HG03095 (cell line): ENCODE measurements at regions not wholly inside any gene's neighbourhood (a gene's known extent, or its start where the extent isn't known, plus 50 kb on each side); places are given as distances from the start of the nearest gene placed in this dataset.

Experiments
- ATAC-seq: cut with Tn5 transposase; IDR thresholded peaks from one replicate; pipeline ENCODE4 v1.9.1; 2021; ENCODE audit warnings: moderate library complexity; ENCODE audit not compliant: unreplicated experiment

DNA sequence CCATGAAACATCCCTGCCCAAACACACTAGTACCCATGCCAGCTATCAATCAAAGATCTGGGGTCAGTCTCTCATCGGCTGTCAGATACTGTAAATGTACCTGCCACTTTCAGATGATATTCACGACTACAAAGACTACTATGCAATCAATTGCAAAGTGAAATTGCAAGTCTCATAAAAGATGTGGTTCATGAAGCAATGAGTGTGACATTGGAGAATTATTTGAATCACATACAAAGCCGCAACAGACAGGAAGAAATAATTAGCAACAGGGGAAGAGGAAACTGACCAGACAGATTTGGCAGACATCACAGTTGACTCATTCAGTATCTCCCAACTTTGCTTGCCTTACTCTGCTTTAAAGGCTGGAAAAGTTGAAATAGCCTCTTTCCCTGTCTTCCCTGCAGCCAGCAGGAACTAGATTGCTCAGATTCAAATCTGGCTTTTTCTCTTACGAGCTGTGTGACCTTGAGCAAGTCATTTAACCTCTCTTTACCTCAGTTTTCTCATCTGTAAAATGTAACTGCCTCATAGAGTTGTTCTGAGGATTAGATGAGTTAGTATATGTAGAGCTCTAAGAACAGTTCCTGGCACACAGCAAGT, 95.7 kb upstream of the C3orf80 start:
- peak; percentile 48 for ATAC-seq

DNA sequence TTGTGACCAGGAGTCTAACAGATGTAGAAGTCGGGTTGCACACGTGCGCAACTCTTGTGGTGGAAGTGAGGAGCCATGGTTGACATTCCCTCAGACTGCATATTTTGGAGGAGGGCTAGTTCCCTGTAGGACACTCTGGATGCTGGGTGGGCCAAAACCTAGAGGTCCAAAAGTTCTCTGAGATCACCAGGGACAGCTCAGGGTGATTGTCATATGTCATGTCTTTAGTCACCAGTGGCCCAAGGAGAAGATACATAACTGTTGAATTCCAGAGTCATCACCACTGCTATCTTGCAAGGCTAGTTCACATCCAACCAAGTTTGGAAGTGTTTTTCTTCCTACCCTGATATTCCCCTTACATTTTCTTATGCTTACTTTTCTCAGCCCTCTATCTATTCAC, 95.2 kb upstream of the C3orf80 start:
- ATAC-seq, result no peak

DNA sequence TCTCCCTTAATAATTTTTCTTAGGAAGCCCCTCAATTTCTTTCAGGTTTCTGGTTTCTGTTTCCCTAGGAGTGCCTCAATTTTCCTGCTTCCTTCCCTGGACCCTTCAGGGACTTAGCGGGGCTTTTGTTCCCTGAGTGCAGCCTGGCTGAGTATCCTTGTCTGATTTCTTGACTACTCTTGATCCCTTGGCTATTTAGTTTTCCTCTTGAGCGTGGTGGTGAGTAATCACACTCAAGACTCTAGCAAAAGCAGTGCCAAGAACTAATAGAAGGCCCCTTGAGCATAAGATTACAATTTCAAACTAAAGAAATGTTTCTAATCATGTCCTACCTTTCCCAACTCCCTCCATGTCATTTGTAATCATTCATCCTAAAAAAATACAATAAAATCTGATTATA, 94.3 kb upstream of the C3orf80 start:
- ATAC-seq, result no peak

DNA sequence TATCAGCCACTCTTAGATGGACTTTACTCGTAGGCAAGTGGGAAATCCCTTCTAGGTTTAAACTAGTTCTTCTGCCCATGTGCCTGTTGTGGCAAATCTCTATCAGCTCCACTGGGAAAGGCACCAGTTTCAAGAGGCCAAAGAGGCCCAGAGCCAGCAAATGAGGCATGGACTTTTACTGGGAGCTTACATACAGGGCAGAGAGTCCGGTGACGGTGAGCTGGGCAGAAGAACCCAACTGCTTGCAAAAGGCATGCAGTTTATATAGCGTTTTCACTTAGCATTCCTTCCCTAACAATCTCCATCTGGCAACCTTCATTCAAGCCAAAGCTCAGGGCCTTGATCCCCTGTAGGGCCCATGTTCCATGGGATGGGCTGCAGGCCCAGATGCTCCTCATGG, 93.0 kb upstream of the C3orf80 start:
- ATAC-seq, result no peak

DNA sequence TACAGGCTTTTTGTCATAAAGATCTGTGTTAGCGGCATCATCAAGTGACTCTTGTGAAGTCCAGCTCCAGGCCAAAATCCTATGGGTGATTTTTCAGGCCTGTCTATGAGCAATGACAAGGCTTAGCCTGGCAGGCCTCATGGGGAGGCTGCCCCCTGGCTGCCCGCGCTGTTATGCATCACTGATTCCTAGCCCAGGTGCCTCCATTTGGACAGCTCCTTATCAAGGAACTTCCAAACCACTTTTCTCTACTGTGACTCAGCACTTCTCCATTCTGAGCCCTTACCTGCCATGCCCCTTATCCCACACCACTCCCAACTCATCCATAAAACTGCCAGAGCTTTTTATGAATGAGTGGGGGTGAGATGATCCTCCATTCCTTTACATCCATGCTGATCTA, 91.5 kb upstream of the C3orf80 start:
- ATAC-seq, result no peak

DNA sequence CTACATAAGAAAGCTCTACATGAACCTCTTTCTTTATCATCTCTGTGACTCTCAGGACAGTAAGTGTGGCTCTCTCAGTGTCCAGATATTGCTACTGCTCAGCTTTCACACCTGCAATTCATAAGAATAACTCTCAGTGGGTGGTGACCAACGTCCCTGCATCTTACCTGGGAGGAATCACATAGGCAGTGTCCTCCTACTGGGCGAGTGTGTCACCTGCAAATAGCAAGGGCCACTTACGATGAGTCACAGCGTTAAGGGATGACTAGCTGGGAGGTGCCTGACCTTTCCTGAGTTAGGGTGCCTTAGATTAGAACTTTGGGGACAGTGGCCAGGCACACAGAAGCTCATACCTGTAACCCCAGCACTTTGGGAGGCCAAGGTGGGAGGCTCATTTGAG, 90.8 kb upstream of the C3orf80 start:
- no peak for ATAC-seq

DNA sequence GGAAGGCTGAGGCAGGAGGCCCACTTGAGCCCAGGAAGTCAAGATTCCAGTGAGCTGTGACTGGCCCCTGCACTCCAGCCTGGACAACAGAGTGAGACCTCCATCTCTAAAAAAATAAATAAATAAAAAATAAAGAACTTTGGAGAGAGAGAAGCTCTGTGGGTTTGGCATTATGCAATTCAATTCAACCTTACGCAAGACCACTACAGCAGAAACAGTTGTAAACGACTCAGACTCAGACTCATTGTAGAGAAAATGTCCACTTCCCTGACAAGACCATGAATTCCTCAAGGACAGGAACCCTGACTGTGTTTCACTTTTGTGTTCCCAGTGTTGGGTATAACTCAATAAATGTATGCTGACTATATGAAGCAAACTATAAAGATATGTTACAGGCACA, 90.3 kb upstream of the C3orf80 start:
- ATAC-seq, result no peak

DNA sequence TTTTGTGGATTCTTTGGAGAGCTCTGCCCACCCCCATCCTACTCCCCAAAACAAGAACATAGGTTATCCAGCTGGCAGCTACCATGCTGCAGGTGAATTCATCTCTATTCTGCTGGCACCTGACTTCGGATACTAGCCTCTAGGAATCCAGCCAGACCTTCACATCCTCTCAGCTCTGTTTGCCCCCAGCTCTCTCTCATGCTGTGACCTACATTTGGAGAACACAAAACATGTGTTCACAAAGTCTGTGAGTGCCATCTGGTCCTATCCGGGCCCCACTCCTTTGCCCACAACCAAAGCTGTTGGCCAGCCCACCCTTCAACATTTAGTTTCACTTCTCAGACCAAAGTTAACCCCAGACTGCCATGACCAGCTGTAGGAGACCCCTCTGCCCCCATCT, 89.4 kb upstream of the C3orf80 start:
- no peak for ATAC-seq

DNA sequence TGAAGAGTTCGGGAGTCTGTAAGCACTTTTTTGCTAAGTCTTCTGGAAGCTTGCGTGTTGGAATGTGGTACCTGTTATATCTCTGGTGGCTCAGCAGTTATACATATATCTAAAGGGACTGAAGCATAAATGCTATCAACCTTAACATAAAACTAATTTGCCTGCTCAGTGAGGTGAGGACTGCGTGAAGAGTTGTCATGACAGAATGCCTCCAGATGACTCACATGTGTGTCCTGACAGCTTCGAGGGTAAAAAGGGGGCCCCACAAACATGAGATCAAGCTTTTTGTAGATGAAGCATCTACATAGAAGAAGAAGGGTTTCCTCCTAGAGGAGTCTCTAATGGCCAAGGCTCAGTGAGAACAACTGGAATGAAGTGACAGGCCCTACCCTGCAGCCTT, 88.8 kb upstream of the C3orf80 start:
- ATAC-seq, result no peak

DNA sequence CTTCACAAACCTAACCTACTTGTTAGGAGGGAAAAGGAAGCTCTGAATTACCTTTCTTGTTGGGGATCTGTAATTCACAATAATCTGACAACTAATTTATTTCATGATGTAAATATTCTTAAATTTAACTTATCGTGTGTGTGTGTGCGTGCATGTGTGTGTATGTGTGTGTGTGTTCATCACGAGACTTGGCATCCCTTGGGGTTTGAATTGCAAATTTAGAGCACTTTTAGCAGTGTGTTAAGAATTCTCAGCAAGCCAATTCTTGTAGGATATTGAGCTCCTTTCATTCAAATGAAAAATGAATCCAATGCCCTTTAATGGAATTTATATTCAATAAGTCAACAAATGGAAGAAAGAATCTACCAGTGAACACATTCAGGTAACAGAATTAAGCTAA, 85.9 kb upstream of the C3orf80 start:
- ATAC-seq, result no peak

DNA sequence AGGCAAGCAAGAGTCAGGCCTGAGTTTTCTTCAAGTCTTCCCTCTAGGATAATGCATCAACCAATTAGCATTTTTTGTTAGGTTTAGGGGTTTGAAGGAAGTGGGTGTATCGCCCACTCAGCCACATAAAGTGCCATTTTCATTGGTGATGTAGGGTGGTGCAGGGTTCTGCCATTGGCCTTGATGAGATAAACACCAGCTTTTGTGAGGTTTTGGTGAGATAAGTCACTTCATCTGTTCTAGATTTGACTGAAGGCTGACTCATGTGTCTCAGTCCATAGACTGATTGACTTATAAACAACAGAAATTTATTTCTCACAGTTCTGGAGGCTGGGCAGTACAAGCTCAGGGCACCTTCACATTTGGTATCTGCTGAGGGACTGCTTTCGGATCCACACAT, 84.5 kb upstream of the C3orf80 start:
- ATAC-seq, result no peak

DNA sequence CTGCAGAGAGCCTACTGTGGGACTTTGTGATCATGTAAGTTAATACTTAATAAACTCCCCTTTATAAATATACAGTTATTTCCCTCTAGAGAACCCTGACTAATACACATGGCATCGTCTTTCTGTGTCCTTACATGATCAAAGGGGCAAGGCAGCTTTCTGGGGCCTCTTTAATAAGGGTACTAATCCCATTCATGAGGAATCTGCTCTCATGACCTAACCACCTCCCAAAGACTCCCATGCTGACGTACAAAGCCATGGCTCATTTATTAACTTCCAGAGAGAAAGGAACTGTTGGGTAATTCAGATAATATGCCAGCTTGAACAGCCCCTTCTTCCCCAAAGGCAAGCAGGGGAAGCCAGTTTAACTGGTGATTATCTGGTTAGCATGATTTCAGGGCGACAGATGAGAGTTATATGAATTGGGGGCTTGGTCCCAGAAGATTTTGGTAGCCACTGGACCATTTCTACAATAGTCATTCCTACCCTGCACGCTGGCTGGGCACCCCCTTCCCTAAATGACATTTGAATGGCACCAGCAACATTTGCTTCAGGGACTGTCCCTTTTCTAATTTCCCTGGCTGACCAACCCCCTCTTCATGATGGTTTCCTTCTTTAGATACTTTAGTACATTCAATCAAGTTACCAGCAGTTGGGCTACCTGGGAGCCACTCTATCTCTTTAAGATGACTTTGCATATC, 83.6 kb upstream of the C3orf80 start:
- ATAC-seq, result no peak

DNA sequence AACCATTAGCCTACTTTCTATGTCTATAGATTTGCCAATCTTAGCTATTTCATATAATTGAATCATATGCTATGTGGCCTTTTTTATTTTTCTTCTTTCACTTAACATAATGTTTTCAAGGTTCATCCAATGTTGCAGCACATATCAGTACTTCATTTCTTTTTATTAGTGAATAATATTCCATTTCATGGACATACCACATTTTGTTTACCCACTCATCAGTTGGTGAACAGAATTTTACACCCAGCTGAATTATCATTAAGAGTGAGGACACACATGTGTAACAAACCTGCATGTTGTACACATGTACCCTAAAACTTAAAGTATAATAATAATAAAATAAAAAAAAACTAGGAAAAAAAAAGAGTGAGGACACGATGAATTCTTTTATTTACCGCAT, 81.7 kb upstream of the C3orf80 start:
- ATAC-seq, result no peak

DNA sequence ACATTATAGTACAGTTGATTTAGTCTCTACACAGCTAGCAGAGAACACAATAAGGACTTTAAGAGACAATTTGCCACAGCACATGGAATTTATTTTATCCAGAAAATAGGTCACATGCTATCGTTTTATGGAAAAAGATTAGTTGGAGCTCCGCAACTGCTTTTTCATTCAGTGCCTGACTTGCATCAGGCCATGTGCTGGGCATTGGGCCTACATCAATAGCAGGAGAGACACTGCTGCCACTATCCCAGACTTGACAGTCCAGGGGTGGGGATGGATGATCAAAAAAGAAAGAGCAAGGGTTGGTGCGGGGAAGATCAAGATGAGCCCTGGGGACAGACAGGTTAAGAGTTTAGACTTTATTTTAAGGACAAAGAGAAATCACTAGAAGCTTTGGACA, 75.2 kb upstream of the C3orf80 start:
- ATAC-seq, result no peak

DNA sequence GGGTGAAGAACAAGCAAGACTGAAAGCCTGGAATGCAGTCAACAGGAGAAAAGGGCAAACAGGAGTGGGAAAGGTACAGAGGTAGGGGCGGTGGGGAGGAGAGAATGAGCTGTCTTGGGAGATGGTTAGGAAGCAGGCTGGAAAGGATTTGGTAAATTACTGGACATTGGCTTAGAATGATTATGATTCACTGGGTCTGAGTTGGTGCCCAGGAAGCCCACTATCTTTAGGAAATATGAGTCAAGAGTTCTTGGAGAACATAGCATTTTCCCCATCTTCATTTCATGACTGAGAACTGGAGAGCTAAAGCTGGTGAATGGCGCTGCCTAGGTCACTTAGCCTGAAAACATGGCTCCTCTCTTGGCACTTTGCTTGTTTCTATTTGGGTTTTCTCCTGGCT, 74.7 kb upstream of the C3orf80 start:
- ATAC-seq, result no peak

DNA sequence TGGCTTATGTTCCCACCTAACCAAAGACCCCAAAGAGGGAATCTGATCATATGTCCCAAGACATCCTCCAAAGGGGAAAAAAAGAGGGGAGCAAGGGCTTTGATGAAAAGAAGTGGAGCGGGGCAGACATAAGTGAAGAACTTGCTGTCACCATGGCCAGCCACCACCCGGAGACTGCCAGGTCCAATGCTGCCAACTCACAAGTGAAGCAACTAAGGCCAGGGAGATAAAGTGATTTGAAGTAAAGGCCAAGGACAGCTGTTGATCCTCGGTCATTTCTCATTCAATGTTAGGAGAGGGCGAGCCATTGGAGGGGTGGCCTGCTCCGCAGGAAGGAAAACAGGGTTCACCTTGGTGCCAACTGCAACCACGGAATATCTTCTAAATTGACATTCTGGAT, 72.6 kb upstream of the C3orf80 start:
- no peak for ATAC-seq

DNA sequence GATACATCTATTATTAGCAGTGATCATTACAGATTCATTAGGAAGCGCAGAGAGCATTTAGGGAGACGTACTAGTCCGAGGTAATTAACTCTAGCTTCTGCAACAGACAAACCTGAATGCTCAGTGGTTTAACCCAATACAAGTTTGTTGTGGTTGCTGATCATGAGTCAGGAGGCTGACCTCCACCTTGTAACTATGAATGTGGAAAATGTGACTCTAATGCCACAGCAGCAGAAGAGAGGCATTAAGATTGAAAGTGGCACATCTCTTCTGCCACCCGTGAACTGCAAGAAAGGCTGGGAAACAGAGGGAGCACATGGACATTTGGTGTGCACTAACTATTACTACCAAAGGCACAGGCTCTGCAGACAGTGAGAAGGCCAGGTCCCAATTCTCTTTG, 71.2 kb upstream of the C3orf80 start:
- ATAC-seq, result no peak

DNA sequence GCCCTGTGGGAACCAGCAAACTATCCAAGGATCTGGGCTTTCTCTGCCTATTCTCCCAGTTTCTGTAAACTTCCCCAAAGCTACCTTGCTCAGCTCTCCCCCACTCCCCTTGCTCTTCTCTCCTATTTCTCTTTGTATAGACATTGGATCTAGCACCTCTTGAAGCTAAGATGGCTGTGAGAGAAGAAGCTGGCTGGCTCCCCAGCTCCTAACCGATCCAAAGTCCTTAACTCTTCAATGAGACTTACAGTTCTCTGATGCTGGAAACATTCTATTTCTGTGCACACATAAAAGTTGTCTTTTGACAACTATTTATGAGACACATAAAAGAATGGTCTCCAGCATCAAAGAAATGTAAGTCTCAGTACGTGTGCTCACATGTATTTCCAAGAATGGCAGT, 70.6 kb upstream of the C3orf80 start:
- ATAC-seq, result no peak

DNA sequence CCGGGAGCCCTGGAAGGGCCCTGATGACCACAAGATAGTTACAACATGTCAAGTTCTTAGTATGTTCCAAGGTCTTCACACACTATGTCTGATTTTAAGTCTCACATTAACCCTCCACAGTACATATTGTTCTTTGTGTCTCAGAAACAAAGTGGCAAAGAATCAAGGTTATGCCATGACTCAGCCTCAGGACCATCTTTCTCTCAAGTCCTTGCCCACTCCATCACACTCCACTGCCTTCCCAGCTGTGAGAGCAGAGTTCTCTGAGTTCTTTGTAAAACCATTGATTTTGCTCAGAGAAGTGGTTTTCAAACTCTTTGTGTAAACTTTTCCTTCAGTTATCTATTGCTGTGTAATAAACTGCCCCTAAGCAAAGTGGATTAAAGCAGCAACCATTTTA, 67.9 kb upstream of the C3orf80 start:
- no peak for ATAC-seq

DNA sequence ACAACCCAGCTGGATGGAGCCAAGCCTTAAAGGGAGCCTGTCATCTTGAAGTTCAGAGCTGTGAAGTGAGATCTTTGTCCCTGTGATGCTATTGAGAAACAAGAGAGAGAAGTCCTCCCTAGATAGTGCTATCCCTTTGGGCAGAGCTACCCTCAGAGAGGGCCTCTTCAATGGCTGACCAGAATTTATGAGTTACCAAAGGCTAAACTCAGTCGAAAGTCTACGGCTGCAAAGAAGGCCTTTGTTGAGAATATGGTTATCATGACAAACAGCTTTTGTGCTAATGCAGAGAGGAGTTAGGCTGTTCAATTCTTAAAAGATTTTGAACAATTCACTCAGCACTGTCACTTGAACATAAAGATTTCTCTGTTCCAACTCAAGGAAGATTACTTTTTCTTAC, 65.9 kb upstream of the C3orf80 start:
- ATAC-seq, result no peak

DNA sequence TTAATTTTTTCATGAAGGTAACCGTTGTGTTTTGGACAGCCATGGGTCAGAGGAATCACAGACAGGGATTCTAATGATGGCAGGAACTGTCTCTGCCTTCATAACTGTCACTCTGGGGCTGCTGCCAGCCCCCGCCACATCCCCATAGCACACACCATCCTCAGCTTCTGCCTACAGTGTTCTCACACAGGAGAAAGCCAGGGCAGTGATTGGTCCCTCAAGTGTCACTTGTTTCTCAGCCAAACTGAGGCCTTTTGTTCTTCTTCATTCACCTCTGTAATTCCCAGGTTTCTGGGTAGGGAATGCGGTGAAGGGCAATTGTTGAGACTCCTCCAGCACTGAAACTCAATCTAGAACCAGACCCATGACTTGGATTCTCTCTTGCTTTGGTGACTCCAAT, 65.4 kb upstream of the C3orf80 start:
- no peak for ATAC-seq

DNA sequence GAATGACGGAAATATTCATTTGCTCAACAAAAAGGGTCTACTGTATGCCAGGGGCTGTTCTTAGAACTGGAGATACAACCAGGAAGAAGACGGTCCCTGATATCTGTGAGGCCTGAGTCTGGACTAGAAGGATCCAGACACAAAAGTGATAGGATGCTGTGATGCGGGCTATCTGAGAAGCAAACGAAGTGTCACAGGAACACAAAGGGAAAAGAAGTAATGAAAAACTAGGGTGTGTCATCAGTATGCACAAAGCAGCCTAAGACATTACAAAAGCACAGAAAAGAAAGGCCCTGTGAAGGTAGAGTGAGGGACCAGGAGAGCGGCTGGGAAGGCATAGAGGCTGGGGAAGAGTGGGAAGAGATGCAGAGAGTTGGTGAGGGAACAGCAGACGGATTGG, 63.3 kb upstream of the C3orf80 start:
- ATAC-seq, result no peak

DNA sequence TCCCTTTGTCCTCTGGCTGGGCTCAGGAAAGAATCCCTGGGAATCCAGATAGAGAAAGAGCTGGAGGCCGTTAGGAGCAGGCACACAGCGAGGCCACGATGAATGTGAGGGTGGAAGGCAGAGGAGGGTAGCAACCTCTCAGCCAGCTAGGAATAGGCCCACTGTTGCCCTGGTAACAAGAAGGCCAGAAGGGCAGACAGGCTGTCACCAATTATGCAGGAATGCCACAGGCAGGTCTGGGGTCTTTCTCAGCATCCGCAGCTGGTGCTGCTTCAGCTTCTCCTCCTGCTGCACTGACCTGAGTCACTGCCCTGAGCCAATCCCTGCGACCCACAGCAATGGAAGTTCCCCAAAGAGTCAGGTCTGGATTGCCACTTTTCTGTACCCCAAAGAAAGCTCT, 62.8 kb upstream of the C3orf80 start:
- no peak for ATAC-seq
